ENCODE measurements at regions not wholly inside any gene's neighbourhood (a gene's known extent, or its start where the extent isn't known, plus 50 kb on each side); places are given as distances from the start of the nearest gene placed in this dataset.

GRCh38 chr15:99440551-99441443 is 125.0 kb upstream of the MEF2A start:
- peak in 1 of 2 experiments; percentile 2 for DNase-seq

- DNase-seq, result no peak
These were observed 124.4 kb upstream of the MEF2A start for GRCh38 chr15:99441444-99441800.

- peak in 1 of 2 experiments; percentile 1 for DNase-seq
These were observed 123.9 kb upstream of the MEF2A start for GRCh38 chr15:99441871-99442251.

DNA sequence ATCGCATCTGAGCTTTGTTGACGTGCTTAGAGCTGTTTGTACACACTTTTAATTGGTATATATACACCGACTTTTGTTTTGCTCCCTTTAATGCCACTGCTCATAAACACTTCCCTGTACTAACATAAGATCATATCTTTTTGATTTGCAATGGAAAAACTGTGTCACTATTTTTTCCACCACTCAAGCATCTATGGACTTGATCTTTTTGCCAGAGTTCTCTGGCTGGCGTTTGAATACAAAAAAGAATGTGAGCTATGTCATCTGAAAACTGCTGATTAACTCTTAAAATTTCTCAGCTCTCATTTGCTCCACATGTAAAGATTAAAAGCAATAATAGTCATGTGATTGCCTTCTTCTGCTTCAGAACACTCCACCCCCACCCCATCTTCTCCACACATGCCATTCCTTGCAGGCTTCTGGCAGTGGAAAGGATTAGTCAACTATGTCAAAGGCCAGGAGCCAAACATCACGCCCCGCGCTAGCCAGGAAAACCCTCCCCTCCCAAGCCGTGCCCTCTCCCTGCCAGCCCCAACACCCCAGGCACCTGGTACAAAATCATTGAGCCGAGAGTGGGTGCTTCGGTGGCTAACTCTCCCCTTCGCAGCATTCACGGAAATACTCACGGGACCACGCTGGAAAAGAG is 123.4 kb upstream of the MEF2A start:
- peak in 1 of 2 experiments; percentile 10 for DNase-seq

GRCh38 chr15:99443056-99443756 is 122.6 kb upstream of the MEF2A start:
- DNase-seq, result peak in 1 of 2 experiments; percentile 1

DNA sequence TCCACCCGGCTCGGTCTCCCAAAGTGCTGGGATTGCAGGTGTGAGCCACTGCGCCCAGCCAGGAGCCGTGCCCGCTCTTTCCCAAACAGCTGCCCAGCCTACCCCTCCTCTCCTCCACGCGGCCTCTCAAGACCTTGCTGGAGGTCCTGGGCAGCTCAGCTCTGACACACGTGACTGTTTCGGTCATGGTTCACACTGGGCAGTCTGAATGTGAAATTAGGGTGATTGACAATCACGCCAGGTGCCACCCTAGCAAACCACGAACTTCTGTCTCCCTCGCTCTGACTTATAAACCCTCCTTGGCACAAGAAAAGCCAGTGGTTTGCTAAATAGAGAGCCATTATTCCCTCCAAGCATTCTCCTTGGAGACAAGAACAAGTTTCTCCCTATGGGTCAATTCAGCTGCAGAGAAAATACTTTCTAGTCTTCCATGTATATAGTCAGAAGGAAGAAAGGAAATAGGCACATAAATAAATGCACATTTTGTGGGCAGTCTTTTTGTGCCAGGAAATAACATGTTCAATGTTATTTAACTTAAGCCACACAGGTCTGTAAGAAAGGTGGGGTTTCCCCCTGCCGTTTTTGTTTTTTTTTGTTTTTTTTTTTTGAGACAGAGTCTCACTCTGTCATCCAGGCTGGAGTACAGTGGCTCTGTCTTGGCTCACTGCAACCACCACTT is 121.9 kb upstream of the MEF2A start:
- peak in 1 of 2 experiments; percentile 1 for DNase-seq

- no peak for DNase-seq
These were observed 120.4 kb upstream of the MEF2A start for GRCh38 chr15:99445272-99445850.

GRCh38 chr15:99446565-99447496 is 119.0 kb upstream of the MEF2A start:
- DNase-seq, result peak in 1 of 2 experiments; percentile 1

- peak in 1 of 2 experiments; percentile 13 for DNase-seq
These were observed 118.0 kb upstream of the MEF2A start for GRCh38 chr15:99447497-99448371.

DNA sequence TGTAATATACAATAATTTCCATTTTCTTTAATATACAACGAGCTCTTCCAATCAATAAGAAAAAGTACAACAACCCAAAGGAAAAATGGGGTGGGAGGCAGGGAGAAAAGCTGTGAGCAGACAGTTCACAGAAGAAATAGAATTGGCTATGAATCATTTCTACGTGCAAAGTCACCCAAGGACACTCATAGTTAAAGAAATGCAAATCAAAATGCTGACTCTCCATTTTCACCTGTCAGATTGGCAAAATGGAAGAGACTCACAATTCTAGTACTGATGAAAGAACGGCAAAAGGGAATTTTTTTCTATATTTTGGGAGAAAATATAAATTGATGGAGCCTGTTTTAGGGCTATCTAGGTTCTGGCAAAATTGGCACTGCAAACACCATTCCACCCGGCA is 116.3 kb upstream of the MEF2A start:
- no peak for DNase-seq

DNA sequence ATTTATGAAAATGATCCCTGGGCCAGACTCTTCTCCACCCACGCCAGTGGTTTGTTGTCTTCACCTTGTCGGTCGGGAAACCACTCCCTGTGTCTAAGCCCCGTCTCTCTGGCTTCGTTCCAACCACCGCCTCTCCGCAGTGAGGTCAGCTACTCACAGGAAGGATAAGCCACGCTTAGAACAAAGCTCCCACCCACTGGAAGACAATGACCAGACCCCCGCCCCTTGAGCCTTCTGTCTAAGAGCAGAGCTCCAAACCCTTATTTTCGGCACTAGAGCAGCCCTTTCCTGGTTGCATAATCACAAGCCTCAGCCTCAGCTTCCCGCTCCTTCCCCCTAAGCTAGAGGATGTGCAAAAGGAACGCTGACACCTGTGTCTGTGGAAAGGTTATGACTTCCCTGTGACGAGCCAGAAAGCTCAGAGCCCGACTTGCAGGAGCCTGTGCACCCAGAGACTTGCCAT is 114.9 kb upstream of the MEF2A start:
- DNase-seq, result peak; percentile 77 to 81

GRCh38 chr15:99451484-99451883 is 114.3 kb upstream of the MEF2A start:
- no peak for DNase-seq

DNA sequence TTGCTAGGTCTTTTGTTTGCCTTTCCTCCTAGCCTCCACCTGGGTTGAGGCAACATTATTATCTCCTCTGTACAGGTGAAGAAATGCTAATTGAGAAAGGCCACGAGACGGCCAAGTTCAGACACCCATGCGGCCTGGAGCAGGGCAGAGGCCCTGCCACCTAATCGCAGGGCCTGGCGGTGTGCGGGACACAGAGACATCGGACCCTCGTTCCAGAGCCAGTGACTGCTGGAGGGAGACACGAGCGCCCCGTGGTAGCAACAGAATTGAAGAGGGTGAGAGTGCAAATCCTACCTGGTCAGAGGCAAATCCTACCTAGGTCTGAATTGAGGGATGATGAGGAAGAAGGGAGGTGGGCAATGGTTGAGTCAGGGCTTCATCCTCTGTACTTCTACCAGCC is 113.8 kb upstream of the MEF2A start:
- DNase-seq, result no peak

DNA sequence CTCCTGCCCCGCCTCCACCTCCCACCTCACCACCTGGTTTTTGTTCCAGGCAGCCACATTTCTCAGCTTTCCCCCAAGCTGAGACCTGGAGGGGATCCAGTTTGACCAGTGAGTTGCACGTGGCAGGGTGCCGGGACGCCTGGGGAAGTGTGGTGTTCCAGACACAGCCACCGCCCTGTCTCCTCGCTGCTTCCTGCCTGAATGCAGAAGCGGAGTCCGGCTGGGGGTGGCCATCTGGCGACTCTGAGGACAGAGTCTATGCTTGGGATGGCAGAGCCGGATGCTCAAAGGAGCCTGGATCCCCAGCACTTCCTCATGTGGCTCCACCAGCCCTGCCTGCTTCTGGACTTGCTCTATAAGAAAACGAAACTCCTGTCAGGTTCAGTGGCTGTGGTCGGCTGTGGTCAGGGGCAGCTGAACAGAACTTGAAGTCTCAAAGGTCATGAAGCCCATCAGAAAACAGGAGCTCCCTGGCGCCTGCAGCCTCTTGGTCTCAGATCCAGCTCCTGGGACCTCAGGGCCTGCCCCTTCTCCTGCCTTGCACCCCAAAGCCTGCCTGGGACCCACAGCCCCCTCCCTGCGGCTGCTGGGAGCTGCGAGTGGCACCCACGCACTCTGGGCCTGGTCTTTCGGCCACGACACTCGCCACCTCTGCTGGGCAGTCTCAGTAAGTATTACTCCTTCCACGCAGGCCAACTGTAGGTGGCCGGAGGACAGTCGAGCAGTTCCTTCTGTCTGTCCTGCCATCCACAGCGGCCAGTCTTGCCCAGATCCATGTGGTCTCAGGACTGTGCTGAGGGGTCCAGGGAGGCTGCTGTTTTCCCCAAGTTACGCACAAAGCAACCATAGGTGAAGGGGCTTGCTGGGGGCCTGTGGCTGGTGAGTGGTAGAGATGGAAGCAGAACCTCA is 112.8 kb upstream of the MEF2A start:
- DNase-seq, result no peak

GRCh38 chr15:99453637-99454030 is 112.2 kb upstream of the MEF2A start:
- DNase-seq, result no peak

DNA sequence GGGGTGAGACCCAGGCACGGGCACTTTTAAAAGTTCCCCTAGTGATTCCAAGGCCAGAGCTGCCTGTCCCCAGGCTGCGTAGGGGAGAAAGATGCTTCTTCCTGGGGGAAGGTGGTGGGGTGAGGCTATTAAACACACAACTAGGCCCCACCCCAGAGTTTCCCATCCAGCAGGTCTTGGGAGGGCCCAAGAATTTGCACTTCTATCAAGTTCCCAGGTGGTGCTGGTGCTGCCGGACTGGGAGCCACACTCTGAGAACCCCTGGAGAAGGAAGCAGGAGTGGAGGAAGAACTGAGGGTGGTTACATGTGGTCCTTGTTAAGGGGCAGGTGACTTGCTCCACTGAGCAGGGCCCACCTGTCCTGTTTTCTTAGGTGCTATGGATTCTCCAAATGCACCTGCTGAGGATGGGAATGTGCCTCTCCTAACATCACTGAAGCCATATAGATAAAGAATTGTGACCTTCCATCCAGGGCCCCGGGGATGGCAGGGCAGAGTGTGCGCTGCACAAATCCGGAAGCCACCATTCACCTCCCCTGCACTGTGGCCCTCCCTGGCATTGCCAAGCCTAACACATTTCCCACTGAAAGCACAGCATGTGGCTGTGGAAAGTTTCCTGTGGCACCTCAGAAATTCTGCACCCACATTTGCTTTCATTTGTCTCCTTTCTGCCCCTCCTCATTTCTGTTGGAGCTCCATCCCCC is 111.5 kb upstream of the MEF2A start:
- DNase-seq, result no peak

GRCh38 chr15:99454941-99455788 is 110.6 kb upstream of the MEF2A start:
- DNase-seq, result no peak

GRCh38 chr15:99455789-99456160 is 110.0 kb upstream of the MEF2A start:
- no peak for DNase-seq
